Right lung (tissue), 2 donors: ENCODE measurements at regions not wholly inside any gene's neighbourhood (a gene's known extent, or its start where the extent isn't known, plus 50 kb on each side); places are given as distances from the start of the nearest gene placed in this dataset.
"Not testable (repeated sequence)": the region's sequence is repeated elsewhere in the genome, so short reads cannot be mapped to it uniquely, and the experiment has no call there.

ENCODE experiments used
- DNase-seq, 2 donors: peaks; one replicate each; pipeline ENCODE4 v3.0.0-alpha.2; 2013

- no peak for DNase-seq
These were observed 98.2 kb downstream of the AHR start for GRCh38 chr7:17396692-17397091.

- no peak for DNase-seq
These were observed 103.6 kb downstream of the AHR start for GRCh38 chr7:17401791-17402627.

GRCh38 chr7:17402628-17403278 is 104.3 kb downstream of the AHR start:
- DNase-seq, result no peak

- DNase-seq, result no peak
These were observed 105.6 kb downstream of the AHR start for GRCh38 chr7:17404006-17404405.

GRCh38 chr7:17405786-17406185 is 107.3 kb downstream of the AHR start:
- no peak for DNase-seq

GRCh38 chr7:17406738-17407137 is 108.3 kb downstream of the AHR start:
- DNase-seq, result no peak

GRCh38 chr7:17407229-17407628 is 108.8 kb downstream of the AHR start:
- no peak for DNase-seq

GRCh38 chr7:17408245-17408903 is 109.9 kb downstream of the AHR start:
- DNase-seq, result no peak

GRCh38 chr7:17408904-17409290 is 110.4 kb downstream of the AHR start:
- no peak for DNase-seq

- DNase-seq, result no peak
These were observed 113.5 kb downstream of the AHR start for GRCh38 chr7:17411922-17412321.

GRCh38 chr7:17412883-17413282 is 114.4 kb downstream of the AHR start:
- no peak for DNase-seq

- no peak for DNase-seq
These were observed 117.5 kb downstream of the AHR start for GRCh38 chr7:17415955-17416354.

- DNase-seq, result not testable (repeated sequence)
These were observed 122.0 kb downstream of the AHR start for GRCh38 chr7:17420308-17421015.

GRCh38 chr7:17421941-17422340 is 123.5 kb downstream of the AHR start:
- DNase-seq, result no peak

- no peak for DNase-seq
These were observed 124.5 kb downstream of the AHR start for GRCh38 chr7:17422966-17423365.

- no peak for DNase-seq
These were observed 129.5 kb downstream of the AHR start for GRCh38 chr7:17427924-17428323.

GRCh38 chr7:17429579-17429978 is 131.1 kb downstream of the AHR start:
- no peak for DNase-seq

GRCh38 chr7:17432793-17433192 is 134.3 kb downstream of the AHR start:
- DNase-seq, result no peak

- no peak for DNase-seq
These were observed 135.7 kb downstream of the AHR start for GRCh38 chr7:17434191-17434590.

- DNase-seq, result no peak
These were observed 136.6 kb downstream of the AHR start for GRCh38 chr7:17434841-17435692.

GRCh38 chr7:17436126-17436525 is 137.7 kb downstream of the AHR start:
- DNase-seq, result no peak
